Suprapubic skin (tissue), 4 donors: ENCODE measurements at regions not wholly inside any gene's neighbourhood (a gene's known extent, or its start where the extent isn't known, plus 50 kb on each side); places are given as distances from the start of the nearest gene placed in this dataset.

Experiments used
- DNase-seq, 2 donors: peaks; one replicate each; pipeline ENCODE4 v3.0.0-alpha.2; 2019; ENCODE audit warnings: low spot score in 2 of 2
- H3K27ac ChIP-seq: fragments of 200-600 bp; sonication (generic); one replicate; pipeline ENCODE4 v1.5.1; 2019
- H3K27me3 ChIP-seq: fragments of 200-600 bp; sonication (generic); one replicate; pipeline ENCODE4 v1.5.1; 2019
- H3K36me3 ChIP-seq: fragments of 200-600 bp; sonication (generic); one replicate; pipeline ENCODE4 v1.5.1; 2019
- H3K4me1 ChIP-seq: fragments of 200-600 bp; sonication (generic); one replicate; pipeline ENCODE4 v1.5.1; 2019
- H3K4me3 ChIP-seq: fragments of 200-600 bp; sonication (generic); one replicate; pipeline ENCODE4 v1.5.1; 2019; ENCODE audit warnings: mild to moderate bottlenecking
- H3K9me3 ChIP-seq: fragments of 200-600 bp; sonication (generic); one replicate; pipeline ENCODE4 v1.5.1; 2019
- CTCF ChIP-seq, 2 donors: fragments of 200-600 bp in 1 of 2; fragments of 450-650 bp in 1 of 2; sonication (generic) in 1 of 2; IDR thresholded peaks; one replicate each; pipeline ENCODE4 v1.5.1; 2016 to 2019; ENCODE audit warnings: antibody characterized with exemption in 2 of 2, mild to moderate bottlenecking in 1 of 2, moderate library complexity in 1 of 2
- EP300 ChIP-seq: sonication (generic); formaldehyde crosslinking; IDR thresholded peaks from one replicate; pipeline ENCODE4 v1.6.1; 2017; ENCODE audit warnings: antibody characterized with exemption
- POLR2A ChIP-seq, 2 donors: fragments of 450-650 bp; IDR thresholded peaks; one replicate each; pipeline ENCODE4 v1.6.1; 2017; ENCODE audit warnings: antibody characterized with exemption in 2 of 2, mild to moderate bottlenecking in 2 of 2, moderate library complexity in 2 of 2
- POLR2AphosphoS5 ChIP-seq, 3 donors: sonication (generic); formaldehyde crosslinking; IDR thresholded peaks; one replicate each; pipeline ENCODE4 v1.6.1; 2017; ENCODE audit warnings: antibody characterized with exemption in 3 of 3
- WGBS: methylation state at CpG from one replicate; pipeline ENCODE4 v1.1.5; 2018; 5-methylcytosine and 5-hydroxymethylcytosine counted together

GRCh38 chr3:106929081-106929480 lies 448.2 kb upstream of the CCDC54 start:
- H3K4me3 ChIP-seq, result no peak overlapping the region
- H3K27ac ChIP-seq, result no peak overlapping the region
- DNase-seq, result no peak
- TF ChIP-seq POLR2A (IDR thresholded peaks at IDR 0.05) (no peak), CTCF (IDR thresholded peaks at IDR 0.05) (no peak), POLR2AphosphoS5 (IDR thresholded peaks at IDR 0.05) (no peak), EP300 (no peak)
- H3K9me3 ChIP-seq, result peaks cover under 1% of the 10 kb centered on the region
- H3K36me3 ChIP-seq, result no peaks in the 10 kb centered on the region
- H3K4me1 ChIP-seq, result no peaks in the 10 kb centered on the region
- H3K27me3 ChIP-seq, result no peaks in the 10 kb centered on the region
- WGBS, result 90% methylated on average over 3 of the region's 3 CpGs

GRCh38 chr3:106930086-106930485 lies 447.2 kb upstream of the CCDC54 start:
- Histone ChIP-seq H3K4me1 (no peaks in the 10 kb centered on the region), H3K27ac (no peak overlapping the region), H3K27me3 (no peaks in the 10 kb centered on the region), H3K4me3 (no peak overlapping the region), H3K9me3 (peaks cover 3% of the 10 kb centered on the region), H3K36me3 (no peaks in the 10 kb centered on the region)
- WGBS, result 80% methylated on average over 2 of the region's 2 CpGs
- no peak for TF ChIP-seq EP300
- TF ChIP-seq POLR2AphosphoS5 (IDR thresholded peaks at IDR 0.05), result no peak
- no peak for TF ChIP-seq POLR2A (IDR thresholded peaks at IDR 0.05)
- TF ChIP-seq CTCF (IDR thresholded peaks at IDR 0.05), result no peak
- no peak for DNase-seq

- Histone ChIP-seq H3K4me3 (no peak overlapping the region), H3K4me1 (no peaks in the 10 kb centered on the region), H3K27me3 (no peaks in the 10 kb centered on the region), H3K27ac (no peak overlapping the region), H3K36me3 (no peaks in the 10 kb centered on the region), H3K9me3 (peaks cover 3% of the 10 kb centered on the region)
- DNase-seq, result no peak
- 82% methylated on average over 1 of the region's 1 CpG for WGBS
- TF ChIP-seq CTCF (IDR thresholded peaks at IDR 0.05) (no peak), POLR2AphosphoS5 (IDR thresholded peaks at IDR 0.05) (no peak), EP300 (no peak), POLR2A (IDR thresholded peaks at IDR 0.05) (no peak)
Observed at GRCh38 chr3:106931904-106932303, 445.3 kb upstream of the CCDC54 start.

- Histone ChIP-seq H3K9me3 (peaks cover 3% of the 10 kb centered on the region), H3K4me1 (no peaks in the 10 kb centered on the region), H3K27me3 (no peaks in the 10 kb centered on the region), H3K27ac (no peak overlapping the region), H3K4me3 (no peak overlapping the region), H3K36me3 (no peaks in the 10 kb centered on the region)
- DNase-seq, result no peak
- 46% methylated on average over 4 of the region's 4 CpGs for WGBS
- TF ChIP-seq CTCF (IDR thresholded peaks at IDR 0.05), result no peak
- TF ChIP-seq POLR2AphosphoS5 (IDR thresholded peaks at IDR 0.05), result no peak
- TF ChIP-seq EP300, result no peak
- TF ChIP-seq POLR2A (IDR thresholded peaks at IDR 0.05), result no peak
Observed at GRCh38 chr3:106936337-106936736, 440.9 kb upstream of the CCDC54 start.

GRCh38 chr3:106942051-106942450 lies 435.2 kb upstream of the CCDC54 start:
- Histone ChIP-seq H3K9me3 (no peaks in the 10 kb centered on the region), H3K27me3 (no peaks in the 10 kb centered on the region), H3K4me1 (no peaks in the 10 kb centered on the region), H3K4me3 (no peak overlapping the region), H3K36me3 (no peaks in the 10 kb centered on the region), H3K27ac (no peak overlapping the region)
- TF ChIP-seq POLR2AphosphoS5 (IDR thresholded peaks at IDR 0.05), result no peak
- TF ChIP-seq EP300, result no peak
- no peak for TF ChIP-seq CTCF (IDR thresholded peaks at IDR 0.05)
- TF ChIP-seq POLR2A (IDR thresholded peaks at IDR 0.05), result no peak
- DNase-seq, result no peak
- WGBS, result 46% methylated on average over 3 of the region's 3 CpGs
